Uterus (tissue), 3 donors: ENCODE measurements at regions not wholly inside any gene's neighbourhood (a gene's known extent, or its start where the extent isn't known, plus 50 kb on each side); places are given as distances from the start of the nearest gene placed in this dataset.

Experiments used
- DNase-seq, 2 donors: peaks; one replicate each; pipeline ENCODE4 v3.0.0-alpha.2; 2019 to 2020
- H3K27ac ChIP-seq, 2 donors: fragments of 200-600 bp; sonication (generic); 1 replicate in 1 of 2; 2 replicates in 1 of 2; pipeline ENCODE4 v1.5.1; 2016 to 2018
- H3K27me3 ChIP-seq, 2 donors: fragments of 200-600 bp; sonication (generic); one replicate each; pipeline ENCODE4 v1.5.1; 2018 to 2019; ENCODE audit warnings: control low read depth in 1 of 2
- H3K36me3 ChIP-seq, 2 donors: fragments of 200-600 bp; sonication (generic); one replicate each; pipeline ENCODE4 v1.5.1; 2019; ENCODE audit warnings: control low read depth in 1 of 2
- H3K4me1 ChIP-seq, 2 donors: fragments of 200-600 bp; sonication (generic); one replicate each; pipeline ENCODE4 v1.5.1; 2018 to 2019; ENCODE audit warnings: control low read depth in 1 of 2
- H3K4me3 ChIP-seq, 2 donors: fragments of 200-600 bp; sonication (generic); 1 replicate in 1 of 2; 2 replicates in 1 of 2; pipeline ENCODE4 v1.5.1; 2018 to 2019; ENCODE audit warnings: mild to moderate bottlenecking in 1 of 2
- H3K9me3 ChIP-seq, 2 donors: fragments of 200-600 bp; sonication (generic); one replicate each; pipeline ENCODE4 v1.5.1; 2019; ENCODE audit warnings: control low read depth in 1 of 2
- CTCF ChIP-seq, 4 experiments: fragments of 200-600 bp in 2 of 4; fragments of 450-650 bp in 2 of 4; sonication (generic) in 2 of 4; IDR thresholded peaks; one replicate each; pipeline ENCODE4 v1.5.1; 2016 to 2019; ENCODE audit warnings: antibody characterized with exemption in 4 of 4, mild to moderate bottlenecking in 2 of 4, moderate library complexity in 1 of 4
- POLR2A ChIP-seq, 2 donors: fragments of 450-650 bp; IDR thresholded peaks; one replicate each; pipeline ENCODE4 v1.6.1; 2016; ENCODE audit warnings: antibody characterized with exemption in 2 of 2, mild to moderate bottlenecking in 1 of 2, moderate library complexity in 1 of 2
- intact Hi-C: fragments of 100-400 bp; cut with DNase I; formaldehyde crosslinking; loops from one replicate; pipeline ENCODE4 v1.15.1; 2023; ENCODE audit warnings: low total_unique reads
- donor health status: DM: yes; HTN: yes; CAD: no.

- intact Hi-C loops = no loop called here
- no peak overlapping the region for H3K4me3 ChIP-seq
- DNase-seq = no peak
- no peak for TF ChIP-seq CTCF (IDR thresholded peaks at IDR 0.05)
- no peak for TF ChIP-seq POLR2A (IDR thresholded peaks at IDR 0.05)
- no peaks in the 10 kb centered on the region for H3K36me3 ChIP-seq
- H3K27ac ChIP-seq = no peak overlapping the region
- H3K4me1 ChIP-seq = no peaks in the 10 kb centered on the region
- no peaks in the 10 kb centered on the region for H3K9me3 ChIP-seq
- no peaks in the 10 kb centered on the region for H3K27me3 ChIP-seq
Measured at GRCh38 chr2:239682518-239682917, 281.7 kb upstream of the HDAC4 start.

- no peaks in the 10 kb centered on the region for H3K9me3 ChIP-seq
- TF ChIP-seq CTCF (IDR thresholded peaks at IDR 0.05) (no peak), POLR2A (IDR thresholded peaks at IDR 0.05) (no peak)
- DNase-seq = no peak
- H3K27me3 ChIP-seq = no peaks in the 10 kb centered on the region
- H3K27ac ChIP-seq = no peak overlapping the region
- no peaks in the 10 kb centered on the region for H3K4me1 ChIP-seq
- intact Hi-C loops = no loop called here
- H3K4me3 ChIP-seq = no peak overlapping the region
- H3K36me3 ChIP-seq = no peaks in the 10 kb centered on the region
Measured at GRCh38 chr2:239679755-239680154, 278.9 kb upstream of the HDAC4 start.

- no peaks in the 10 kb centered on the region for H3K27me3 ChIP-seq
- no peaks in the 10 kb centered on the region for H3K9me3 ChIP-seq
- no peak for DNase-seq
- intact Hi-C loops = no loop called here
- H3K4me1 ChIP-seq = no peaks in the 10 kb centered on the region
- H3K36me3 ChIP-seq = no peaks in the 10 kb centered on the region
- TF ChIP-seq CTCF (IDR thresholded peaks at IDR 0.05) = no peak
- no peak overlapping the region for H3K27ac ChIP-seq
- H3K4me3 ChIP-seq = no peak overlapping the region
Measured at GRCh38 chr2:239678666-239679296, 278.0 kb upstream of the HDAC4 start.

- Histone ChIP-seq H3K9me3 (no peaks in the 10 kb centered on the region), H3K4me1 (no peaks in the 10 kb centered on the region), H3K27ac (no peak overlapping the region), H3K27me3 (no peaks in the 10 kb centered on the region), H3K36me3 (no peaks in the 10 kb centered on the region), H3K4me3 (no peak overlapping the region)
- intact Hi-C loops = no loop called here
- TF ChIP-seq POLR2A (IDR thresholded peaks at IDR 0.05) (no peak), CTCF (IDR thresholded peaks at IDR 0.05) (no peak)
- DNase-seq = no peak
Measured at GRCh38 chr2:239678186-239678490, 277.3 kb upstream of the HDAC4 start.

GRCh38 chr2:239677453-239678185, 276.8 kb upstream of the HDAC4 start:
- no peak for DNase-seq
- H3K27ac ChIP-seq = no peak overlapping the region
- no peaks in the 10 kb centered on the region for H3K9me3 ChIP-seq
- no peak overlapping the region for H3K4me3 ChIP-seq
- H3K4me1 ChIP-seq = no peaks in the 10 kb centered on the region
- no peaks in the 10 kb centered on the region for H3K36me3 ChIP-seq
- intact Hi-C loops = no loop called here
- no peaks in the 10 kb centered on the region for H3K27me3 ChIP-seq
- TF ChIP-seq POLR2A (IDR thresholded peaks at IDR 0.05) (no peak), CTCF (IDR thresholded peaks at IDR 0.05) (no peak)
